Stimulated activated effector memory CD8-positive, alpha-beta T cell treated with anti-CD3 and anti-CD28 coated beads, Interleukin-12 subunit alpha, Interleukin-12 subunit beta, amount 100 ng/mL, for 72 hours (primary cell): ENCODE measurements at regions not wholly inside any gene's neighbourhood (a gene's known extent, or its start where the extent isn't known, plus 50 kb on each side); places are given as distances from the start of the nearest gene placed in this dataset.
"Not testable (repeated sequence)": the region's sequence is repeated elsewhere in the genome, so short reads cannot be mapped to it uniquely, and the experiment has no call there.

ENCODE experiments used
- ATAC-seq: fragments of 150-1000 bp; cut with Tn5 transposase; 2 replicates; pipeline ENCODE4 v1.10.0; 2021
- DNase-seq, 2 donors: peaks; one replicate each; pipeline ENCODE4 v3.0.0; 2021 to 2022; ENCODE audit warnings: low spot score in 2 of 2
- H3K27ac Mint-ChIP-seq: one replicate; pipeline ENCODE4 v1.8.0; 2022; ENCODE audit warnings: mild to moderate bottlenecking, mixed read lengths
- H3K36me3 Mint-ChIP-seq: one replicate; pipeline ENCODE4 v1.8.0; 2022; ENCODE audit warnings: mild to moderate bottlenecking, mixed read lengths
- H3K4me1 Mint-ChIP-seq: one replicate; pipeline ENCODE4 v1.8.0; 2022; ENCODE audit warnings: mixed read lengths
- H3K4me3 Mint-ChIP-seq: one replicate; pipeline ENCODE4 v1.8.0; 2022; ENCODE audit warnings: mild to moderate bottlenecking, mixed read lengths
- H3K9me3 Mint-ChIP-seq: one replicate; pipeline ENCODE4 v1.8.0; 2022; ENCODE audit warnings: mixed read lengths

GRCh38 chr10:128576943-128577670 is 450.9 kb upstream of the MKI67 start:
- DNase-seq (no peak), ATAC-seq (no peak)
- Mint-ChIP-seq H3K4me1 (no peaks in the 10 kb centered on the region), H3K27ac (no peak overlapping the region), H3K9me3 (no peaks in the 10 kb centered on the region), H3K4me3 (no peak overlapping the region), H3K36me3 (no peaks in the 10 kb centered on the region)

- ATAC-seq = no peak
- H3K4me1 Mint-ChIP-seq = no peaks in the 10 kb centered on the region
- no peak overlapping the region for H3K4me3 Mint-ChIP-seq
- DNase-seq = no peak
- H3K27ac Mint-ChIP-seq = no peak overlapping the region
- H3K36me3 Mint-ChIP-seq = no peaks in the 10 kb centered on the region
- peaks cover under 1% of the 10 kb centered on the region for H3K9me3 Mint-ChIP-seq
Measured at GRCh38 chr10:128577958-128578750, 451.9 kb upstream of the MKI67 start.

GRCh38 chr10:128578766-128579165 is 452.5 kb upstream of the MKI67 start:
- DNase-seq (no peak), ATAC-seq (no peak)
- no peak overlapping the region for H3K27ac Mint-ChIP-seq
- no peaks in the 10 kb centered on the region for H3K4me1 Mint-ChIP-seq
- H3K9me3 Mint-ChIP-seq = peaks cover 6% of the 10 kb centered on the region
- no peak overlapping the region for H3K4me3 Mint-ChIP-seq
- no peaks in the 10 kb centered on the region for H3K36me3 Mint-ChIP-seq

GRCh38 chr10:128579280-128579865 is 453.1 kb upstream of the MKI67 start:
- H3K27ac Mint-ChIP-seq = no peak overlapping the region

GRCh38 chr10:128579901-128580300 is 453.7 kb upstream of the MKI67 start:
- no peaks in the 10 kb centered on the region for H3K4me1 Mint-ChIP-seq
- peaks cover 6% of the 10 kb centered on the region for H3K9me3 Mint-ChIP-seq
- no peak overlapping the region for H3K27ac Mint-ChIP-seq
- no peak for ATAC-seq
- no peak overlapping the region for H3K4me3 Mint-ChIP-seq
- H3K36me3 Mint-ChIP-seq = no peaks in the 10 kb centered on the region
- no peak for DNase-seq

More at GRCh38 chr10:128579280-128579865, 453.1 kb upstream of the MKI67 start:
- peaks cover 6% of the 10 kb centered on the region for H3K9me3 Mint-ChIP-seq
- no peak for ATAC-seq
- no peaks in the 10 kb centered on the region for H3K4me1 Mint-ChIP-seq
- H3K4me3 Mint-ChIP-seq = no peak overlapping the region
- no peak for DNase-seq
- no peaks in the 10 kb centered on the region for H3K36me3 Mint-ChIP-seq

GRCh38 chr10:128583125-128583524 is 456.9 kb upstream of the MKI67 start:
- H3K4me3 Mint-ChIP-seq, H3K36me3 Mint-ChIP-seq, H3K9me3 Mint-ChIP-seq, DNase-seq, H3K4me1 Mint-ChIP-seq, ATAC-seq, H3K27ac Mint-ChIP-seq: not testable (repeated sequence)

- H3K27ac Mint-ChIP-seq, ATAC-seq, H3K36me3 Mint-ChIP-seq, H3K9me3 Mint-ChIP-seq, H3K4me1 Mint-ChIP-seq, H3K4me3 Mint-ChIP-seq, DNase-seq: not testable (repeated sequence)
Measured at GRCh38 chr10:128586599-128586998, 460.4 kb upstream of the MKI67 start.

GRCh38 chr10:128587689-128588088 is 461.5 kb upstream of the MKI67 start:
- Mint-ChIP-seq H3K4me3 (no peak overlapping the region), H3K36me3 (no peaks in the 10 kb centered on the region)
- no peak for ATAC-seq

GRCh38 chr10:128588402-128588801 is 462.2 kb upstream of the MKI67 start:
- Mint-ChIP-seq H3K9me3 (peaks cover 3% of the 10 kb centered on the region), H3K36me3 (no peaks in the 10 kb centered on the region), H3K4me1 (no peaks in the 10 kb centered on the region), H3K27ac (no peak overlapping the region), H3K4me3 (no peak overlapping the region)
- ATAC-seq = no peak
- DNase-seq = no peak

More at GRCh38 chr10:128587689-128588088, 461.5 kb upstream of the MKI67 start:
- Mint-ChIP-seq H3K4me1 (no peaks in the 10 kb centered on the region), H3K27ac (no peak overlapping the region), H3K9me3 (peaks cover 6% of the 10 kb centered on the region)
- no peak for DNase-seq

- ATAC-seq = no peak
- Mint-ChIP-seq H3K27ac (no peak overlapping the region), H3K4me3 (no peak overlapping the region), H3K9me3 (peaks cover 12% of the 10 kb centered on the region), H3K4me1 (no peaks in the 10 kb centered on the region), H3K36me3 (no peaks in the 10 kb centered on the region)
- no peak for DNase-seq
Measured at GRCh38 chr10:128594688-128595087, 468.5 kb upstream of the MKI67 start.

- ATAC-seq (no peak), DNase-seq (no peak)
- Mint-ChIP-seq H3K4me3 (no peak overlapping the region), H3K9me3 (peaks cover 12% of the 10 kb centered on the region), H3K27ac (no peak overlapping the region), H3K4me1 (no peaks in the 10 kb centered on the region), H3K36me3 (no peaks in the 10 kb centered on the region)
Measured at GRCh38 chr10:128596906-128597305, 470.7 kb upstream of the MKI67 start.

GRCh38 chr10:128599030-128599429 is 472.8 kb upstream of the MKI67 start:
- Mint-ChIP-seq H3K9me3 (peaks cover 12% of the 10 kb centered on the region), H3K4me3 (no peak overlapping the region), H3K36me3 (no peaks in the 10 kb centered on the region), H3K4me1 (no peaks in the 10 kb centered on the region), H3K27ac (no peak overlapping the region)
- no peak for ATAC-seq
- DNase-seq = no peak

- no peak overlapping the region for H3K4me3 Mint-ChIP-seq
- H3K4me1 Mint-ChIP-seq = no peaks in the 10 kb centered on the region
- DNase-seq (no peak), ATAC-seq (no peak)
- peaks cover 12% of the 10 kb centered on the region for H3K9me3 Mint-ChIP-seq
- H3K27ac Mint-ChIP-seq = no peak overlapping the region
- no peaks in the 10 kb centered on the region for H3K36me3 Mint-ChIP-seq
Measured at GRCh38 chr10:128599538-128599937, 473.3 kb upstream of the MKI67 start.

- DNase-seq (no peak), ATAC-seq (no peak)
- Mint-ChIP-seq H3K9me3 (peaks cover 2% of the 10 kb centered on the region), H3K36me3 (no peaks in the 10 kb centered on the region), H3K4me1 (no peaks in the 10 kb centered on the region), H3K4me3 (no peak overlapping the region), H3K27ac (no peak overlapping the region)
Measured at GRCh38 chr10:128602183-128602582, 476.0 kb upstream of the MKI67 start.

GRCh38 chr10:128604025-128604424 is 477.8 kb upstream of the MKI67 start:
- no peak for ATAC-seq
- Mint-ChIP-seq H3K36me3 (no peaks in the 10 kb centered on the region), H3K9me3 (no peaks in the 10 kb centered on the region)

GRCh38 chr10:128605180-128605579 is 479.0 kb upstream of the MKI67 start:
- H3K27ac Mint-ChIP-seq = no peak overlapping the region
- H3K36me3 Mint-ChIP-seq = no peaks in the 10 kb centered on the region
- ATAC-seq = no peak

More at GRCh38 chr10:128604025-128604424, 477.8 kb upstream of the MKI67 start:
- Mint-ChIP-seq H3K4me3 (no peak overlapping the region), H3K4me1 (no peaks in the 10 kb centered on the region), H3K27ac (no peak overlapping the region)
- no peak for DNase-seq

More at GRCh38 chr10:128605180-128605579, 479.0 kb upstream of the MKI67 start:
- H3K4me1 Mint-ChIP-seq = no peaks in the 10 kb centered on the region
- no peak overlapping the region for H3K4me3 Mint-ChIP-seq
- no peaks in the 10 kb centered on the region for H3K9me3 Mint-ChIP-seq
- DNase-seq = no peak
